SH-SY5Y (cell line): ENCODE measurements at regions not wholly inside any gene's neighbourhood (a gene's known extent, or its start where the extent isn't known, plus 50 kb on each side); places are given as distances from the start of the nearest gene placed in this dataset.

ENCODE experiments used
- GATA2 ChIP-seq: IDR thresholded peaks from 2 replicates; pipeline ENCODE4 v1.6.1; 2011; ENCODE audit warnings: mild to moderate bottlenecking, low read depth, low read length
- GATA3 ChIP-seq: IDR thresholded peaks from 2 replicates; pipeline ENCODE4 v1.6.1; 2011; ENCODE audit warnings: low read depth, mild to moderate bottlenecking, low read length, moderate library complexity

DNA sequence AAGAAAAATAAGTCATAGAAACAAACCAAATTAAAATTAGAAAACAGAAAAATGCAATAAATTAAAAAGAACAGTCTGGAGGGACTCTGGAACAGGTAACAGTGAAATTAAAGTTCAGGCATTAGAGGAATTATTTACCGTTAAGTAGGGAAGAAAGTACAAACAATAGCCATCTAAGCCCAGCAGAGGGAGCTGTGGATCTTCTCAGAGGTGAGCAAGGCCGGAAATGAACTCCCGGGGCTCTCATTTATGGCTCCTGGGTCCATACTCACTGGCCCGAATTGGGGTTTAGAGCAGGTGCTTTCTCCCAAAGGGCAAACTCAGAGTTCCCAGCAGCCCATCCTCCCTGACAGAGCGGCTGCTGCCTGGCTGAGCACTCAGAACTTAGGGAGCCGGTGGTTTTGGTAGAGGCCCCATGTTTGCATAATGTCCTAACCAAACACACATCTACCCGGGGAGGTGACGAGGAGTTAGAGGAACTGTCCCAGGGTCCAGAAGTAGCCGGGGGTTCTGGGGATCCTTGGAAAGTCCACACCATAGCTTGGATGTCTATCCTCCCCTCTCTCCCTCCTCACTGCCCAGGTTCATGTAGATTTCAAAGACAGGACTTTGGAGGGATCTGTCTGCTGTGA, 87.8 kb upstream of the VPREB1 start:
- TF ChIP-seq GATA2 = no peak
- TF ChIP-seq GATA3 = no peak

DNA sequence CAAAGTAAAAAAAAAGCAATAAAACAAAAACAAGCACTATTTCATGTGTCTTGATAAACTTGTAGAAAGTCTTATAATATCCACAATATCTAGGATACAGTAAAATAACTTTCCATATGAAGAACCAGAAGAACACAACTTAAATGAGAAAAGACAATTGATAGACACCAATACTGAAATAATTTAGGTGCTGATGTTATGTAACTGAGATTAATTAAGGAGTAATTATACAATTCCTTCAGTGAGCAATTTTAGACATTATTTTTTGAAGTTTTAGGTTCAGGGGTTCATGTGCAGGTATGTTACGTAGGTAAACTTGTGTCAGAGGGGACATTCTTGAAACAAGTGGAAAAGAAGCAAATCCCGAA, 88.3 kb upstream of the VPREB1 start:
- TF ChIP-seq GATA2 (no peak), GATA3 (no peak)

DNA sequence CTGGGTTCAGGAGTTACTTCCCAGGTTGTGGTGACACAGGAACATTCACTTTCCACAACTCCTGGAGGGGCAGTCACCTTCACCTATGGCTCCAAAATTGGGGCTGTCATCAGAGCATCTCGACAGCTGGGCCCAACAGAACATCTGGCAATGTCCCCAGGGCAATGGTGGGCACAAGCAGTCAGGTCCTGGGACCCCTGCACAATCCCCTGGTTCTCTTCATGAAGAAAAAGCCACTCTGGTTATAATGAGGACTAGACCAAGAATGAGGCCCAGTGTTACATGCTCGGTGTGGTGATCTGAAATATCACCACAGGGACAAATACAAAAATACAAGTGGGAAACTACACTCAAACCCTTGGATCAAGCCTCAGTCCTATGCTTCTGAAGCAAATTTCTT, 89.0 kb upstream of the VPREB1 start:
- TF ChIP-seq GATA3 = no peak
- no peak for TF ChIP-seq GATA2

DNA sequence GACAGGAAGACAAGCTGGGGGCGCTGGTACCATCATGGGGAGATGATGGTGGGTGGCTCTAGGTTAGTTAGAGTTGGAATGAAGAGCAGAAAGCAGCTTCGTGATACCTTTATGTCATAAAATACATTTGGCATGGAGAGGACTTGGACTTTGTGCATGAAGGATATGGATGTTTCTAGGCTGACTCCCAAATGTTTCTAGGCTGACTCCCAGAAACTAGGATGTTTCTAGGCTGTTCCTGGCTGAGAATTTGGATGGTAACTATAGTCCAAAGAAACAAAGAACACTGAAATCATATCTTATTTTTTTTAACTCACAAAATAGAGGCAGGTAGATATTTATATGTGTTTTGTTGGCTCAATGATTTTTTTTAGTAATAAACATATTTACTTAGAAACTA, 89.4 kb upstream of the VPREB1 start:
- TF ChIP-seq GATA2 = no peak

DNA sequence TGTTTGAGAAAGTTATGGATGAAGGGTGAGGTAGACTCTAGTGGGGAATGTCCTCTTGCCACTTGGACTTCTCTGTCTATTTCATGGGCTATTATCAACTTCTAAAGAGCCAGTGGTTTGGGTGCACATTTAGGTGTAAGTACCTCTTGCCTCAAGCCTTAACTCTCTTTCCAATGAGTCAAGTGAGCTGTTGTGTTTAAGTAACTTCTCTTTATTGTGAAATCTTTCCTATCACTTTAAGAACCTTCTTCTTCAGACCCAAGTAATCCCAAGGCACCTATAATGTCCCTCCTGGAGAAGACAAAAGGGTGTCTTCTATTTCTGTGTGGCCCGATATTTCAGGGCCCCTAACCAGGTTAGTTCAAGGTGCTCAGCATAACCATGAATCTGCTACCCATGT, 90.5 kb upstream of the VPREB1 start:
- TF ChIP-seq GATA3 = no peak
- no peak for TF ChIP-seq GATA2

DNA sequence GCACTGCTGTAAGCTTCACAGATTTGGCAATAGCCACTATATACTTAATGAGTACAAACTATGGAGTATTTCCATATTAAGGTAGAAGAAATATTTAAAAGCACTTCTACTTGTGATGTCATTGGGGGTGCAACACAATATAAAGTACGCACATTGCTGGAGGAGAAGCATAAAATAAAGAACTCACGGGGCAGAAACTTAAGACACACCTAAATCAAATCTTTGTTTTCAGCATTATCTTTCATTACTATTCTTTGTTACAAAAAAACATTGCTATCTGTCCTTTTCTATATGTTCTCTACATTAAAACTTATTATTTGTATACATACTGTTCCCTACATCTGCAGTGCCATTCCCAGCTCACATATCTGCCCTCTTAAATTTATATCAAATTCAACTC, 93.3 kb upstream of the VPREB1 start:
- TF ChIP-seq GATA3 = no peak
- TF ChIP-seq GATA2 = no peak

DNA sequence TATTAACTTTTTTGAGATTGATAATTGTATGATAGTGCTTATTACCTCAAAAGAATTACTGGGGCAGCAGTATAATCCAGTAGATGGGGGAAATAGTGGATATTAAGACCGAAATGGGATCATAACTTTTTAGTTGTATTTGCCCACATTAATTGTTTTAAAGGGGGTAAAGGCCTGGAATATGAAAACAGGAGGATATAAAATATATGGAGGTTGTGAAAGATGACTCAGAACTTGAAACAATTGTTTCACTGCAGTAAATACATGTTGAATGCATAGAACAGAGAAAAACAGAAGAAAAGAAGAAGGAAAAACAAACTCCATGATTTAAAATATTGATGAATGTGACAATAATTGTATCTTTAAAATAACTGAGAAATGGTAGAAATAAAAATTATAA, 94.1 kb upstream of the VPREB1 start:
- TF ChIP-seq GATA3 (no peak), GATA2 (no peak)

DNA sequence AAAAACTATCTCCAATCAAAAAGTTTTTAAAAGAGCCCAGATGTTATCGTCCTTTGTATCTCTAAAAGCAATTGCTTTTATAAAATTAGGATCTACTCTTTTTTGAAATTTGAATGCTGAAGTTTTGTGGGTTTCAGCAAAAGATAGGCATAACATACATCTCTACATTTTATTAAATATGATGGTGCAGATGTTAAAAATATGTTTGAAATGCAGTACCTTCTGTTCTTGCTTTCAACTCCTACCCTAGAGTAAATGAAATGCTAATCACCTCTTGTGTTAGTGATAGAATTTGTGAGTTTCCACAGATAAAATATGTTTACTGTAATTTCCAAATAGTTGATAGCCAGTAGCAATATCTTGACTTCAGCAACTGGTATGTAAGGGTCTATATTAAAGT, 95.7 kb upstream of the VPREB1 start:
- TF ChIP-seq GATA3 (no peak), GATA2 (no peak)

DNA sequence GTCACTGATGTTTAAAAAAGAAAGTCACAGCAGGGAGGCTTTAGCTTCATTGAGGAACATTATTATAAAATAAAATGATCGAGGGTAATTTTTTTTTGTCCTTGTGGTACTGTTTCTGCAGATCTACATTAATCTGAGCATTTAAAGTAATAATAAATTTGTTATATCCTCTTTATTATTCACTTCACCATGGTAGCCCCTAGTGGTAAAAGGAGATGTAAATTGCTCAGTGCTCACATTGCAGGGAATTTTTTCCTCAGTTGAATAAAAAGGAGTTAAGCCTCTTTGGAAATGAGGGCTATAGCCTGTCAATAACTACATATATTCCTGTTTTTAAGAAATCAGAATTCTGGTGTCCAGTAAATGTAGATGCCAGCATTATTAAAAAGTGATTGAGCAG, 99.7 kb upstream of the VPREB1 start:
- TF ChIP-seq GATA3 (no peak), GATA2 (no peak)

DNA sequence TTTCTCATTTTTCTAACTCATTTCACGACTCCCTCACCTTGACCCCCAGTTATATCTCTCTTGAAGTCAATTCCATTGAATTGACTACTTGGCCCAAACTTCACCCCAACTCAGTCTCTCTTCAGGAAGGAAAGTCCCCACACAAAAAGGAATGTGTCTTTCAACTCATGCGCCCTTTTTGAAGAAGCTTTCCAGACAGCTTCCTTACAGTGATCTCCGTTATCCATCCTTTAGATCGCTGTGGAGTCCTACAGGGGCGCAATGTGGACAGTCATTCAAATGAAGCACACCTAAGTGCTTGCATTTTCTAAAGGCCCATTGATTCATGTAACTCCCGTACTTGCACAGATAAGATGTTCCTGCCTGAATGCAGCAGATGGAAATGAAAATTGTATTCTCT, 101.1 kb upstream of the VPREB1 start:
- no peak for TF ChIP-seq GATA2
- no peak for TF ChIP-seq GATA3

DNA sequence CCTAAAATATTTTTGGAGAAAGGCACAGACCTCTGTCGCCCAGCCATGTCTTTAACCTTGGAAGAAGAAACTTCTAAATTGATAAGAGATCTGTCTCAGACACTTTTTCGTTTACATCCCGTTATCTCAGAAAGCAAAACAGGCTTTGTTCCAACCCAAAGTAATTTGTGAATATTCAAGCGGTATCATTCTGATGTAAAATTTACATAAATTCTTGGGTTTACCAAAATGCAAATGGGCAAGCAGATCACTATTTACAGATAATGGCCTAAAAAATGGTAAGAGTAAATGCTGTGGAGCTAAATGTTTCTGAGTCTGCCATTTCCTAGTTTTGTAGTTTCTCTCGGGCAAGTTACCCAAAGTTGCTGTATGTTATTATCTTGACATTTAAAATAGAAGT, 101.9 kb upstream of the VPREB1 start:
- no peak for TF ChIP-seq GATA2
- TF ChIP-seq GATA3 = no peak

DNA sequence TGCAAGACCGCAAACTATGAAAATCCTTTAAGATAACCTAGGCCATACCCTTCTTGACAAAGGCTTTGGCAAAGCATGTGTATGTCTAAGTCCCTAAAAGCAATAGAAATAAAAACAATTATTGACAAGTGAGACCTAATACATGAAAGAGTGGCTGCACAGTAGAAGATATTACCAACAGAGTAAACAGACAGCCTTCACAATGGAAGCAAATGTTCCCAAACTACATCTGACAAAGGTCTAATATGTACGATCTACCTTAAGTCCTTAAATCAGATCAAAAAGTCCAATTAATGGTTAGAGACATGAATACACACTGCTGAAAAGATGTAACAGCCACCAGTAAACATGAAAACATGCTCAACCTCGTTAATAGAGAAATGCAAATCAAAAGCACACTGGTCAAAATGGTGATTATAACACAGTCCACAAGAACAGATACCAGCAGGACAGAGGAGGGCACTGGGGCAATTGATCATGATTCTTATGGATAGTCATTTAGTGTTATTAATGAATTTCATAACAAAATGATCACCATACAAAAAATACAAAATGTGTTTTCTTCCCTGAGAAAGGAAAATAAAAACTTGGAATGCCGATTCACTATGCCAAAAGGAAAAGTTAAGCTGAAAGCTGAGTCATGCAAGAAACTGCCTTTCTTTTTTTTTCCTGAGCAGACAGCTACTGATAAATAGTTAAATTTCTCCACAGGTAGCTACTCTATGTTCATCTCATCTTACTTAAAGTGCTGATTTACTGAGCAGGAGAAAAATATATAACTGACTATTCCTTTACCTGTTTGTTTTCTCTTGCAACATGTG, 102.6 kb upstream of the VPREB1 start:
- TF ChIP-seq GATA2 = no peak
- TF ChIP-seq GATA3 = no peak

DNA sequence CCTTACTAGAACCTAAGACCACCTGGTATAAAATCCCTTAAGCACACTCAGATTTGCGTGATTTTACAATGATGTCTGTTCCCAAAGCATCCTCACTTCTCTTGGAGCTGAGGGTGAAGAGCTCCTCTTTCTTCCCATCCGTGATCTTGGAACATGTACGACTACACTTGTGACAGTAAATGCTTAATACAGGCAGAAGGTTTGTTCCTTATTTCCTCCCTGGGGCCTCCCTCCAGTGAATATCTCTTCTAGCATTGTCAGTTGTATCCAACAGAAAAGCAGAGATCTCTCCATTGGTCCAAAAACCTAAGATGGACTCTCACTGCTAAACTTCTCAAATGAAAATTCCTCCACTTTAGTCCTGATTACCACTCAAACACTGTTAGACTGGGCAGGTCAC, 103.6 kb upstream of the VPREB1 start:
- TF ChIP-seq GATA2 (no peak), GATA3 (no peak)

DNA sequence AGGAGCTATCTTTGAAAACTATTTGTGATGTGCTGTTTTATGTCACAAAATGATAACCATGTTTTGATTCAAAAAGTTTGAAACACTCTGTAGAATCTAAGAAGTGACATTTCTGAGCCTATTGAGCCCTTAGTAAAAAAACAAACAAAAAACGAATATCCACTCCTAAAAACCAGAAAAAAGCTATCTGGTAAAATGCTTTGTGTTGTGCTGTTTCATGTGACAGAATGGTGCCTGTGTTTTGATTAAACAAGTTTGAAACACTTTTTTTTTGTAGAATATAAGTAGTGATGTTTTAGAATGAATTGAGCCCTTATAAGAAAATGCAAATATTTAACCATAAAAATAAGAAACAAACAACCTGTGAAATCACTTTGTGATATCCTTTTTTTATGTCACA, 105.2 kb upstream of the VPREB1 start:
- TF ChIP-seq GATA2 (no peak), GATA3 (no peak)

DNA sequence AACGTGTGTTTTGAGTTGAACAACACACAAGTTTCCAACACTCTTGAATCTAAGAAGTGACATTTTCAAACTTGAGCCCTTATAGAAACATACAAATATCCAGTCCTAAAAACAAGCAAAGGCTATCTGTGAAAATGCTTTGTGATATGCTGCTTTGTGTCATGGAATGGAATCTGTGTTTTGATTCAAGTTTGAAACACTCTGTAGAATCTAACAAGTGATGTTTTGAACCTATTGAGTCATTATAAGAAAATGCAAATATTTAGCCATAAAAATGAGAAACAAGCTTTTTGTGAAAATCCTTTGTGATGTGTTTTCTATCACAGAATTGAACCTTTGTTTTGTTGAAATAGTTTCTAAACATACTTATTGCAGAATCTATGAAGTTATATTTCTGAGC, 105.7 kb upstream of the VPREB1 start:
- TF ChIP-seq GATA2 (no peak), GATA3 (no peak)
